ENCODE measurements at regions not wholly inside any gene's neighbourhood (a gene's known extent, or its start where the extent isn't known, plus 50 kb on each side); places are given as distances from the start of the nearest gene placed in this dataset.

DNA sequence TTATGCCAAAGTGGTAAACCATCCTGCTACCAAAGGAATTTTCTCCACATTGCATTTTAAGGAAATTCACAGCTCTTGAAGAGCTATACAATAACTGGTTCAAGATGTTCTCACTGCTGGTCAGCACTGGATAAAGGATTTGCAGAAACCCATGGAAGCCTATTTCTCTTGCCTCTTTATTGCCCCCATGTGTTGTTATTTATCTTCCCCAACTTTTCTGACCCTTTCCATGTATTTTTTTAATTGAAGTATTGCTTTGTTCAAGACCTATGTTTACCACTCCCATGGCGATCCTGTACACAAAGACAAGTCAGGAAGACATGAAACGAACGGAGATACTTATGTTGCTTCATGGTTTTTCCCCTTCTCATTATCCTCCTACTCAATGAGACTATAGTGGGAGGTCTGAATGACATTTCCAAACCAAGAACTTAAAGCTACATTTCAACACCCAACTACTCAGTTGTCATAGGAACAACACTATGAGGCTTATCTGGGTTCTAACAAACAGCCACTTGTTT, 566.4 kb upstream of the DIPK2B start:
- no peak for DNase-seq

DNA sequence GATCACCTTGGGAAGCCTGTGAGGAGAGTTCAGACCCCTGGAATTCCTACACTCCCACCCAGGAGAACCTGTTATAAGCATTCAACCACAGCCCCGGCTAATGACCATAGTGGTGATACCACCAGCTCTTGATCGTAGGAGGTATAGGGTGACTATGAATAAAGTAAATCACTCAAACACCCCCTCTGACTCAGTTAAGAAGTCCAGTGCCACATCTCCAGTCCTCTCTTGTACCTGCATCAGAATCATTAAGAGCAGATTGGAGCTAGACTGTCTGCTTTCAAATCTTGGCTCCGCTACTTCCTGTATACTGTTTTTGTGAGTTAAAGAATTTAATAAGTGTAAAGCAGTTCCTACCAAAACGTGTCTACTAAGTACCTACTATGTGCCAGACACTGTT, 565.1 kb upstream of the DIPK2B start:
- no peak for DNase-seq

DNA sequence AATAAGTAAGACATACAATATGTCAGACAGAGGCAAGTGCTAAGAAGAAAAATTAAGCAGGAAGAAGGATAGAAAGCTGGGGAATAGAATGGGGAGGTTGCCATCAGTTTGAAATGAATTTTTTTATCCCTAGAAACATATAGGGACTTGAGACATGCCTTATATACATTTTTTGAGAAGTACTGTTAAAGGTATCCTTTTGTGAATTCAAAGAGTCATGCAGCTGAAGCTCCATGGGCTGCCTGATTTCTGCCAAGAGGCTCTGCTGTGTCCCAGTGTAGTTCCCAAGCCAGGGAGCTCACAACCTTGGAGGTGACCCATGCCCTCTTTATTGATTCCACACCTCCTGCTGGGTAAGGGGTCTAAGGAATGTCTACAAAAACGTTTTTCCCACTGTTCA, 564.6 kb upstream of the DIPK2B start:
- DNase-seq, result no peak

DNA sequence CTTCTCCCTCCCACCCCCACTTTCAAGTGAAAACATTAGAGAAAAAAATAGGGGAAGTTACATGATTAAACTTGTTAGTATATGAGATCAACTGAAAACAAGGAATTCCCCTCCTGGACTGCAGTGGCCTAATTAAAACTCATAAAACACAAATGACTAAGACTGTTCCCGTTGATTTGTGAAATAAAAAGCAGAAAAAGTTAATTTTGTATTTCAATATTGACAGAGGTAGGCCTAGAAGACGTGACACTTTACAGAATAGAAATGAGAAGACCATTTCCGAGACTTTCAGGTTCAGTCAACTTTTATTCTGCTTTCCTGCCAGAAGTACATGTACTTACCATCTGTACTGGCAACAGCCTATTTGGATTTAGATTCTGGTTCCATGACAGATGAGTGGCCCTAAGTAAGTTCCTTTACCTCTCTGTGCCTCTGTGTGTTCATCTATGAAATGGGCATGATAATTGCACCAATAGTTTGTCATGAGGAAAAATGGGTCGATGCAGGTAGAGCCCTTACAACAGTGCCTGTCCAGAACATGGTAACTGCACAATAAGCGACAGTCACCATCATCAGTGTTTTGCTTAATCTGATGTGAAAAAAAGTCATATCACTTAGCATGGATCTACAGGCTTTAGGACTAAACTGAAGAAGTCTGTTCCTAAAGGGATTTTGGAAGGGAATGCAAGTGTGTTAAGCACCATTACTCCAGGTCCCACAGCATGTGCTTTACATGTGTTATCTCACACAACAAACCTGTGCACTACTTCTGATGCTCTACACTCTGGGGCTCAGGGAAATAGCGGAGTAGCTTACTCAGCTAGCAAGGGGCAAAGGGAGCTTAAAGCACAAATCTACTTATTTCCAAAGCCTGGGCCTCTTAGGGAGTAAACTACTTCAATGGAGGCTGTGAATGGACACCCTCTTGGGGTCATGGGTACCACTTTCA, 562.3 kb upstream of the DIPK2B start:
- DNase-seq, result no peak

DNA sequence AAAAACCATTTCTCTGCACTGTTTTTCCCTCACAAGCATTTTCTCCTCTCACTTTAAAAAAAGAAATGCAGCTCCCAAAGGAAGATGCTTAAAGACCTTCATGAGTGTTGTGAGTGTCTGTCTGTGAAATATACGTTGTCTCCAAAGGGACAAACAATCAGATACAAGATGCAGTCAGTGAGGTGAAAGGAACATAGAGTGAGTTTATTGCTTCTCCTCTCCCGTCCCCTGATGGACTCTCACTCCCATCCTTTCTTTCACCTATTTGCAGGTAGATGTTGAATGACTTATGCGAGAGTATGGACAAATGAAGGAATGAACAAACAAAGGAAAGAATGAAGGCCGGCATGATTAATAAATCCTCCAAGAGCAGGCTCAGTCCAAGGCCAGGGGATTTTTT, 561.2 kb upstream of the DIPK2B start:
- no peak for DNase-seq

DNA sequence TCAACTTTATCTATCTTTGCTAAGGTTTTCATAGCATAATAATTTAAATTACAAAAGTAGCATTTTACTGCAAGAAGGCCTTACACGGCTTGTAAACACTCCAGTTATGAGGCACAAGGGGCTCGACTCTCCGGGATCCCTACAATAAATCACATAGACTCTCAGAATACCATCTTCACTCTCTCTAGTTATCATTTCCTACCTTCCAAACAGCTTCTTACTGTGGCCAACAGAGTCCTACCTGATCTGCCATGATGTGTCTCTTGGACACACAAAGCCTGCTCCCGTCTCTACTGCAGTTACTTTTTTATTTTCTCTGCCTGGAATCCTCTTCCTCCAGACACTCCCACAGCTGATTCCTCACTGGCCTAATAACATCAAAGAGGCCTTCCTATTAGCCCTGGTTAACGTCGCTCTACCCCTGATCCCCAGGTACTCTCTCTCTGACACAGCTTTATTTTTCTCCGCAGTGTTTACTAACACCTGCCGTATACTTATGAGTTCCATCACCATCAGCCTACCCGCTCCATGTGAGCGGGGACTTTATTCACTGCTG, 559.6 kb upstream of the DIPK2B start:
- no peak for DNase-seq

DNA sequence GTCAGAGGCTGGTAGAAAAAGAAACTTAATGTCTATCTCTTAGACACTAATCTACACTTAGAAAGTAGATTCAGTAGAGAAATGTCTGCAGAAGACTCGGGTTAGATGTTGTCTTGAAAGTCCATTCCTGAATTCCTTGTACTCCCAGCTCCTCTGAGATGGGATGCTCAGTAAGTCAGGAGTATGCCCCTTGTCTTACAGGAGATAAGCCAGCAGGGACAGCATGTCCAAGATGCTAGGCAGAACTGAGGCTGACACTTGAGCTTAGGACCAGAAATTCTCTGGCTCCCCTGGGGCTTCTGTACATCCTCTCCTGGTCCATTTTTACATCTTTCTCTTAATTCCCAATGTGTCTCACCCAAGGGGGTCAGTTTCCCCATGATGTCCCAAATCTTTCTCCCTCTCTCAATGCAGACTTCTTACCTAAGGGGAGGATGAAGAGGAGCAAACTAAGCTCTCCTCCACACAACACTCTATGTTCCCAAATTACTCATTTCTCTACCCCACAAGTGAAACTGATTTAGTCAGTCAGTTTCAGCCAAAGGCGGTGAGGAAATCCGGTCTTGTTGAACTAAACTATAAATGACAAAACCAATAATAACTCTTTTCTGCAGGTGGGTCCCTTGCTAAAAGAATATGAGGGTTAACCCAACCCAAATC, 558.2 kb upstream of the DIPK2B start:
- DNase-seq, result no peak

DNA sequence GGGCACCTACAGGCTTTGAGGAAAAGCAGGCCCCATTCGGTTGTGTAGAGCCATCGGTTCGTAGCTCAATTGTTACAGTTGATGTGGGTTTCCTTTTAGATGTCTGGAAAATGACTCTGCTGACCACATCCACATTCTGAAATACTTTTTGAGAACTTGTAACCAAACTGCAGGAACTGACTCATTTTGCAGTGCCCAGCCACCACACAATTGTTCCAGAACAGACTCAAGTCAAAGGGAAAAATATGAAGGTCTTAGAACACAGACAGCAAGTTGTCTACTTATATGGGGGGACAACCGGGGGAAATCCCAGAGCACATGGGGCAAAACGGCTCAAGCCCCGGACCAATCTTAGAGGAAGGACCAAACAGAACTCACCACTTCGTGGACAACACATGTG, 557.6 kb upstream of the DIPK2B start:
- DNase-seq, result peak; percentile 27

DNA sequence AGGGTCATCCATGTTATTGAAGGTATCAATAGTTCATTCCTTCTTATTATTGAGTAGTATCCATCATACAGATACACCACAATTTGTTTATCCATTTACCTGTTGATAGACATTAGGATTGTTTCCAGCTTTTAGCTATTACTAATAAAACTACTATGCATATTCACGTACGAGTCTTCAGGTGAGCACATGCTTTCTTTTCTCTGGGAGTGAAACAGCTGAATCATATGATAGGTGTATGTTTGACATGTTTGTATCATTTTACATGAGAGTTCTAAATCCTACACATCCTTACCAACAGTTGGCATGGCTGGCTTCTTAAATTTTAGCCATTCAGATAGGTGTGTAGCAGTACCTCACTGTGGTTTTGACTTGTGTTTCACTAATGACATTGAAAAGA, 556.6 kb upstream of the DIPK2B start:
- no peak for DNase-seq

DNA sequence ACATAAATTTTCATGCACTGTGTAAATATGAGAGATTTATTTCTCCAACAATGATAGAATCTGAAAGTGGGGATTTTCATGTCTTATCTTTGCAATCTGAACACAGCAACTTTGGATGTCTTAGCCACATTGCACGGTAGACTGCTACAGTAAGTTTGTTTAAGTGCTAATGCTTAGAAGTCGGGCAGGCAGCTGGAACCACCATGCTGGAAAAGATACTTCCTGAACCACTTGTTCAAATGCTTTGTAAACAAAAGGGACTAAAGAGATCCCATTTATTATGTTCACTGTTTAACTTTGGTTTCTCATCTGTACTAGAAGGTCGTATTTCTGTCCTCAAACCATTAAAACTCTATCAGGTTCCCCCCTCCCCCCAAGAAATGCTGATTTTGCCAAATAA, 555.9 kb upstream of the DIPK2B start:
- no peak for DNase-seq

DNA sequence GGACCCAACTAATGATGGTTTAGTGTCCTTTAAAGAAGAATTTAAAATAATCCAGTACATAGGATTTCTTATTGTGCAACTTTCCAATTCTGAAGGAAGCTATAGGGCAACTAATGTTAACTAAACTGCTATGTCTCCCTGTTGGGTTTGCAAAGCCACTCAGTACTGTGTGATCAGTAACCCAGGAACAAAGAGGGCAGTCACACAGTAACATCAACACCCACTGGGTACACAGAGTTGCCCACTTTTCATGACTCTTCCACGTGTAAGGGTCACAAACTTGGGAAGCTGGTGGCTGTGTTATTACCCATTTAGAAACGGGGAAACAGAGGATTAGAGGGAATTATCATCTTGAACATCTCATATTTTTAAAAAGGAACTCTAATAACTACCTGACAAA, 555.0 kb upstream of the DIPK2B start:
- no peak for DNase-seq

DNA sequence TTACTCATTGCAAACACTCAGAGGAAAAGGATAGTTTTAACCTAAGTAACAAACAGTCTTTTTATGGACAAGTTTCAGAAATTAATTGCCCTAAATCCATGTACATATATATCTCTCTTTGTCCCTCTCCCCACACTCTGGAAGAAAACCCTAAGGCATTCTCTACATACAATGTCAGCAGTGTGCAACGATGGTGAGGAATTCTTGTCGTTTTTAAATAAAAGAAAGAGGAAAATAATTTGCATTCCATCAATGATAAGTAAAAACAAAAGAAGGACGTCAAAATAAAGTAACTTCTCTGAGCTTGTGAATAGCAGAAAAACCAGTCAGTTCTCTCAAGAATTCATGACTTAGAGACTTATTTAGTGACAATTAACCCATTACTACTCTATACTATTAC, 550.5 kb upstream of the DIPK2B start:
- DNase-seq, result no peak

DNA sequence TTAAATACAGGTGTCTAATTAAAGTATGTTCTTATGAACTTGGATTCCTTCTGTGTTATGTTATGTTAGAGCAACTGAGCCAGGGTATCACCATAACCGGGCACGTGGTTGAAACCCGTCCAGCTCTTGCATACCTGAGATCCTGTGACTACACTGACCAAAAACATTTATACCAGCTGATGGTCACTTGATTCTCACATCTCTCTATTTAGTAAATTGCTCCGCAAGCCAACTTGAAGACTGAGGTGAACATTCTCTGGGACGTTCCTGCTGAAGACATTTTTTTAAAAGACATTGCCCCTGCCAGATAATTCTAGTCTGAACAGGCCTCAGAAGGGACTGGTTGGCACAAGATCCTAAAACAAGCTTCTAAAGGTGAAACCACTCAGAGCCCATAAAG, 550.0 kb upstream of the DIPK2B start:
- no peak for DNase-seq

DNA sequence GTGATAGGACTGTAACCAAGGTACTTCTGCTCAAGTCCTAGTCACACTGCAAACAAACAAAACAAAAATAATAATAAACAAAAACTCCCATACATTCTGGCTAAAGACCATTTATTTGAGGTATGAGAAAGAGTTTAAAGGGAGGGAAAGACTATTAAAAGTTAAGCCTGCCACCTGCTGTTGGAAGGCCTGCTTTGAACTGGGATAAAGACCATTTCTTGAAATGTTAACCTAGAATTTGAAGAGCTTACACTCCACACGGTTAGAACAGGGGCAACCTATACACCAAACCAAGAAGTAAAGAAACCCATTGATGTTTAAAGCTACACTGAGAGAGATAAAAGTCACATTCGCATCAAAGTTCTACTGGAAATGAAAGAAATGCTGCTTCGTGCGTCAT, 548.7 kb upstream of the DIPK2B start:
- DNase-seq, result no peak

DNA sequence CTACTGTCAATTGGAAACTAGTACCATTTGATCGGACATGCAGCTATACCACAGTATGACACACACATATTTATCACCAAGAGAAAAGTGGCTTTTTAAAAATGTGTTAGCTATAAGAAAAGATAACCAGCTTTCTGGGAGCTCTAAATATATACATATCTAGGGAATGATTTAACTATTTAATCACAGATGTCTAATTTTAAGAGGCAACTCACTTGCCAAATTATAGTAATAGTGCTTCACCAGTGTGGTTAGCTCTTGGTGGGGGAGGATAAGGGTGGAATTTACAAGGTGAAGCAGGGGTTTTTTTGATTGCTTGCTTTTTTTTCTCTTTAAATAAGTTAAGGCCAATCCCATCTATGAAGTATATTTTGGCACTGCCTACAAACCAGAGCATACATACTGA, 547.7 kb upstream of the DIPK2B start:
- no peak for DNase-seq

DNA sequence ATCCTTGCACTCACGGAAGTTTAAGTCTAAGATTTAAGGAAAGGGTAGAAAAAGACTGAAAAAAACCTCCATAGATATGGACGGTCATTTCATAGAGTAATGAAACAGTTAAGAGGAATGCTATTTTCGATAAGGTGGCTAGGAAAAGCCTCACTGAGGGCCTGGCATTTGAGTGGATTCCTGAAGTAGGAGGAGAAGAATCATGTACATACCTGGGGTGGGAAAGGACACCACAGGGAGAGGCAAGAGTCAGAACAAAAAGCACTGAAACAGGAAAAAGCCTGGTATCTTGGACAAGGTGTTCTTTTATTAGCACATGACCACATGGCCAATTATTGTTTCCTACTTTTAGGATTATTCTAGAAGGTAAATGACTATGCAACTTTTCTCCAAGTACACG, 547.2 kb upstream of the DIPK2B start:
- DNase-seq, result no peak

DNA sequence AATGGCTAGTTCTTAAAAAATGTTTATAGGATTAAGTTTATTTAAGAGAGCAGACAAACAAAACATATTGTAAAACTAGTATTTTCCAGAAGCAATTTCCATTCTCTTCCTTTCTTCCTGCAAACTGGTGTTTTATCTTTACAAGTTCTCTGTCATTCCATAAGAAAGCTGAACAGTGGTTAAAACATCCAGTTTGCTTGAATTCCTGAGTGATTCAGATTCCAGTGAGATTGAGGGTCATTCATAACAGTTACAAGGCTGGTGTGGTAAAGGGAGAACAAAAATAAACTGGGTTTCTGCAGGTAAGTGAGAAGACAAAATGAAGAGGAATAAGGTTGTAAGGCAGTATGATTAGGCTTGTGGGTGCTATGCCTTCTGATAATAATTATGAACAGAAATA, 544.8 kb upstream of the DIPK2B start:
- DNase-seq, result no peak

DNA sequence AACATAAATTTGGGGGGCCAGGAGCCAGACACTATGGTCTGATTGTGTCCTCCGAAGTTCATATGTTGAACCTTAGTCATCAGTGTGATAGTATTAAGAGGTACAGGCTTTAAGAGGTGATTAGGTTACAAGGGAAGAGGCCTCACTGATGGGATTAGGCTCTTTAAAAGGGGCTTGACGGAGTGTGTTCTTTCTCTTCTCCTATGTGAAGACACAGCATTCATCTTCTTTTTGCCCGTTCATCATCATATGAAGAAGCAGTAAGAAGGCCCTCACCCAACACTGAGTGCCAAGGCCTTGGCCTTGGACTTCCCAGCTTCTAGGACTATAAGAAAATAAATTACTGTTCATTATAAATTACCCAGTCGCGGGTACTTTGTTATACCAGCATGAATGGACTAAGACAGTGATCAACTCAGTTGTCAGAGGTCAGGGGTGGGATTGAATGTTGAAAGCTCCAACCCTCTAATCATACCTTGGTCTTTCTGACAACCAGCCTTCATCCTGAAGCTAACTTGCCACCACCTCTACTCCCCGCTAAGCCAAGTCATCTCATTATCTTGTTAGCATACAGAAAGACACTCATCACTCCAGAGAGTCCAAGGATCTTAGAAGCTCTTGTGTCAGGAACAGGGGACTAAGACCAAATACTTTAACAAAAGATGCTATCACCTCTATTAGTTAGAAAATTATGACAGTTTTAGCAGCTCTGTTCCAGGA, 543.4 kb upstream of the DIPK2B start:
- DNase-seq, result no peak

DNA sequence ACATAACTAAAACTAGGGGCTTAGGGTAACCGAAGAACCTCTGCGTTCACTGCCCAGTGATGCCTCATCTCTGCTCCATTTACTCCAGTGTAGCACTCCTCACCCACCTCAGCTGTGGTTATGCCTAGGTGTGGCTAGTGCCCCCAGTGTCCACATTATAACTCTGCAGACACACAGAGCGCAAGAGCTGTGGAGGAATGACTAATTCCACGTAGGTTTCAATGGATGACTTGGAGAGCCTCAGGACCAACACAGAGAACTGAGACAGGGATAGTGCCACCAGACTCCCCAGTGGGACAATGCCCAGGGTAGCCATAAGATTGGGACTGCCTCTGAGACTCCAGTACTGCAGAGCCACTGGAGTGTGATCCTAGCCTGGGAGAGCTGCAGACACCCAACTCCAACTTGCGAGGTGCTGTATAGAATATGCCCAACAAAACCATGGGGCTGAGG, 542.4 kb upstream of the DIPK2B start:
- DNase-seq, result no peak

DNA sequence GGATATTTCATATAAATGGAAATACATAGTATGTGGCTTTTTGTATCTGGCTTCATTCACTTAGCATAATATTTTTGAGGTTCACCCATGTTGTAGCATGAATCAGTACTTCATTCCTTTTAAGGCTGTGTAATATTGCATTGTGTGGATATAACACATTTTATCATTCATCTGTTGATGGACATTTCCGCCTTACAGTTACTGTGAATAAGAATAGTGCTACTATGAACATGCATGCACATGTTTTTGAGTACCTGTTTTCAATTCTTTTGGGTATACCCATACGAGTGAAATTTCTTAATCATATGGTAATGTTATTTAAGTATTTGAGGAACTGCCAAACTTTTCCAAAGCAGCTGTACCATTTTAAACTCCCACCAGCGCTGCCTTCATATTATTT, 539.6 kb upstream of the DIPK2B start:
- no peak for DNase-seq

DNA sequence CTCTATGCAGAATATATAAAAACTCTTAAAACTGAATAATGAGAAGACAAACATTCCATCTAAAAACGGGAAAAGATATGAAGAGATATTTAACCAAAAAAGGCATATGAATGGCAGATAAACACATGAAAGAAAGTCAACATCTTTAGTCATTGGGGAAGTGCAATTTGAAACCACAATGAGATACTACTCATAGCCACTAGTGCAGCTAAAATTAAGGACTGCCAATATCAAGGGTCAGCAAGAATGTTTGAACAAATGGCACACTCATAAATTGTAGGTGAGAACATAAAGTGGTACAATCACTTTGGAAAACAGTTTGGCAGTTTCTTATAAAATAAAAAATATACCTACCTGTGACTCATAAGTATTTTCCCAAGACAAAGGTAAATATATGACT, 534.9 kb upstream of the DIPK2B start:
- DNase-seq, result no peak

DNA sequence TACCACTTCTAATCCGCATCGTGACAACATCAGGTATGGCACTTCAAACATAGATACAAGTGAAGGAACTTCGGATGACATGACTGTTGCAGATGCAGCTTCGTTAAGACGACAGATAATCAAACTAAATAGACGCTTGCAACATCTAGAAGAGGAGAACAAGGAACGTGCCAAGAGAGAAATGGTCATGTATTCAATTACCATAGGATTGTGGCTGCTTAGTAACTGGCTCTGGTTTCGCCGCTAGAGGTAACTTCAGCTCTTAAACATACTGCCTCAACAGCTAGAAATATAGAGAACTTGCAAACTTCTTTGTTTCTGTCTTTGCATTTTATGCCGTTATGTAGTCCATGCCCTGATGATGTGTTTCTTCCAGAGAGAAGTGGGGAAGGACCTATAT, 530.8 kb upstream of the DIPK2B start:
- DNase-seq, result no peak

DNA sequence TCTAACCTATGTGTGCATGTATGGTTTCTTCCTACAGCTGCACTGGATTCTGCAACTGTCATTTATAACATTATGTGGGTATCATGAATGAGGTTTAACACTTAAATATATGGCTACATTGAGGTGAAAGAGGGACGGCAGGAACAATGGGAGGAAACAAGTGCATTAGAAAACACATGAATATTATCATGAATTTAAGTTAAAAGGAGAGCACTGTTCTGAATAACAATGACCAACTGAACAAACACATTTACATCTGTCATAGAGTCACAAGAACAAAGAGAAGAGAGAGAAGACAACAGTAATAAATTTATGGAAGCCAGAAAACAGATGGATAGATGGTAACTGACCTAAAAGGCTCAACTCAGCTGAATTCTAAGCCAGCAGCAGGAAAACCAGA, 527.1 kb upstream of the DIPK2B start:
- no peak for DNase-seq

Data from activated CD4-positive, alpha-beta T cell treated with anti-CD3 and anti-CD28 coated beads, Interleukin-2, amount 50 U/mL, for 1 hour (primary cell).